HG02938 (cell line): ENCODE measurements at regions not wholly inside any gene's neighbourhood (a gene's known extent, or its start where the extent isn't known, plus 50 kb on each side); places are given as distances from the start of the nearest gene placed in this dataset.

Experiments used
- ATAC-seq: cut with Tn5 transposase; IDR thresholded peaks from one replicate; pipeline ENCODE4 v1.9.1; 2021; ENCODE audit warnings: mild to moderate bottlenecking, moderate library complexity; ENCODE audit not compliant: unreplicated experiment

DNA sequence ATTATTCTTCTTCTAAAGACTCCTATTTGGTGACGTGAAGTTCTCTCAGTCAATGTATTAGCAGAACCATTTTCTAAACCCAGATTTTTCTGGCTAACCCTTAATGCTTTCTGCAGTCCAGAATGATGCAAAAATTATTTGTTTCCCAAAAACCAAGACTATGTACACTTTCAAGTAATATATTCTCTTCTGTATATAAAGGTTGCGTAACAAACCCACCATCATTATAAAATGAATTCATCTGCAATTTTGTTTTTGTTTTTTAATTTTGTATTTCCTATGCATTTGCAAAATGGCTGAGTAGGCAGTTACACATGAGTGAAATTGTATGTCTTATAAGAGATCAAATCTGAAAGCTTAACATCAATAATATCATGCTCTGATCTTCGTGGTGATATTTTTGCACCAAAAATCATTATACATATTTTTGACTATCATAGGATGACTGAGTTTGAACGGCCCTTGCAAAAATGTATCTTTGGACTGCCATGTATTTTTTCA, 593.6 kb downstream of the ZIC1 start:
- ATAC-seq, result no peak

DNA sequence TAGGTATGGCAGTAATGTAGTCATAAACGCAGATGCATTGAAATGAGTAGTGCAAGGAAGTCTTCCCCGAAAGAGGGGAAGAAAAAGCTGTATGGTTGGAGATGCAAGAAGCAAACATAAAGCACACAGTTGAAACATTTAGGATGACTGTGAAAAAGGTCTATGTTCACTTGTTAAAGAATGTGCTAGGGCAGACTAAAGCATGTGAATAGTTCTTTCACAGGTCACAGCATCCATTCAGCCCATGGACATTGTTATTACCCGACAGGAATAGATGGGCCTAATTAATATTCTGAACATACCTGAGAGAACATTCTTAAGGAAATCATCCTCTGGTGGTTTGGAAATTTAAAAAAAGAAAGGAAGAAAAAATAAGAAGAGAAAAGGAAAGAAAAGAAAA, 595.2 kb downstream of the ZIC1 start:
- ATAC-seq, result no peak

DNA sequence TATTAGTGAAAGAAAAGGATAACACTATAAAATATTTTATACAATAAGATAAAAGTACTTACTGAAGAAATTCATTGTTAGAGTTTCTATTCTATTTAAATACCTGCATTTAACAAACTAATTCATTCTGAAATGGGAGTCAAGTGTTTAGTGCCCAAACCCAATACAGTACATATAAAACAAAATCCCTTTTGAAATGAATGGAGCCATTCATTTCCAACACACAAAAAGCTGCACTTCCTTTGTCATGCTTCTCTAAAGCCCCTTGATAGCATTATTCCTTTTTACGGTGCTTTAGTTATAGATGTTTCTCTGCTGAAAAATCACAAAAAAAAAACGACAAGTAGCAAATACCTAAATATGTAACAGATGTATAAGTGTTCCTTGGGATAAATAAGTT, 596.3 kb downstream of the ZIC1 start:
- ATAC-seq, result no peak

DNA sequence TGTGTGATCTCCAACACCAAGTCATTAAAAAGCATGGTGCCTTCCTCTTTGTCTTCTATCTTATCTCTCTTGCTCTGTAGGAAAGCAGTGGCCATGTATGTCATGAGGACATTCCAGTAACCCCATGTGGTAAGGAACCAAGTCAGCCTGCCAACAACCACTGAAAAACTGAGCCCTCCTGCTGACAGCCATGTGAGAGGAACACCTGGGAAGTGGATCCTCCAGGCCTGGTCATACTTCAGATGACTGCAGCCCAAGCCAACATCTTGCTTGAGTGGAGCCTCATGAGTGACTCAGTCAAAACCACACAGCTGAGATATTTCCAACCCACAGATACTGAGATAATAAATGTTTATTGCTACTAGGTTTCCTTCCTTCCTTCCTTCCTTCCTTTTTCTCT, 597.3 kb downstream of the ZIC1 start:
- ATAC-seq, result no peak

DNA sequence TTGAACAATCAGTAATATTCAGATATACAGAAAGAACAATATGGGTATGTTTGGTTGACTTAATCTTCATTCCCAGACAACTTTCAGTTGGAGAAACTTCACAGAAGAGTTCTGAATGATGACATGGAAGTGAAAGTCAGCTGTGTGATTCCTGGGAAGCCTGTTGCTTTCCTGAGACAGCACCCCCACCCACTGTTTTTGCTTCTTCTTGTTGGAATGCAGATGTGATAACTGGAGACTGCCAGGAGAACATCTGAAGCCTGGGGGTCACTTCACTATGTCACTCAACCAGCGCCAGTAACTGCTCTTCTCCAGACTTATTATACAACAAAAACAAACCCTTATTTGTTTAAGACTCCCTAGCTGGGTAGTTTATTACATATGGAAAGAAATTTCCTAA, 599.4 kb downstream of the ZIC1 start:
- no peak for ATAC-seq

DNA sequence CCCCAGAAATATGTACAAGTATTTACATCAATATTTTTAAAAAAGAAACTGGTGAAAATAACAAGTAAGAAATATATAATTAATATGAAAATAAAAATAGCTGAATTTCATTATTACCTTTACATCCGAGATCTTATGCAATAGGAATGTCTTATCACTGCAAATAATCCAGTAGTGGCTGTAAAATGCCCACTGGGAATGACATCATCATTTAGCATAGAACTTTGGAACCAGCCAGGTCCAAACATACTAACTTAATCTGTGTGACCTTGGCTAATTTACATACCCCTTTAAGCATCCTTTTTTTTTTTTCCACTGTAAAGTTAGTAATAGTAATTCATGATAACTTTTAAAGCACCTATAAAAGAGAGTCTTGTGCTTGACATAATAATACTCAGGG, 611.7 kb downstream of the ZIC1 start:
- ATAC-seq, result no peak

DNA sequence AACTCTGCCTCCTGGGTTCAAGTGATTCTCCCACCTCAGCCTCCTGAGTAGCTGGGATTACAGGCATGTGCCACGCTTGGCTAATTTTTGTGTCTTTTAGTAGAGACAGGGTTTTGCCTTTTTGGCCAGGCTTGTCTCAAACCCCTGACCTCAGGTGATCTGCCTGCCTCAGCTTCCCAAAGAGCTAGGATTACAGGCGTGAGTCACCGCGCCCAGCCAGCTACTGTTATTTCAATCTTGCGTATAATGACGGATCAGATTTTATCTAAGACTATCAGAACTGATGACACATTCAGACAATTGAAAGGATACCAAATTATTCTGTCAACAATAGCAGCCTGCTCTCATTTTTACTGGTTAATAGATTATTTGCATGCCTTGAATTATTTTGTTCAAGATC, 612.2 kb downstream of the ZIC1 start:
- no peak for ATAC-seq

DNA sequence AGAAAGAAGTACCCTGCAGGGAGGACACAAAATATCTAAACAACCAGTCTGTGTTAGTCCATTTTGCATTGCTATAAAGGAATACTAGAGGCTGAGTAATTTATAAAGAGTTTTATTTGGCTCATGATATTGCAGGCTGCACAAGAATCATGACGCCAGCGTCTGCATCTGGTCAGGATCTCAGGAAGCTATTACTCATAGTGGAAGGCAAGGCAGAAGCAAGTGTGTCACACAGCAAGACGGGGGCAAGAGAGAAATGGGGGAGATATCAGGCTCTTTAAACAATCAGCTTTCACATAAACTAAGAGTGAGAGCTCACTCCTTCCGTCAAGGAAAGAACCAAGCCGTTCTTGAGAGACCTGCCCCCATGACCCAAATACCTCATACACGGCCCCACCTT, 614.8 kb downstream of the ZIC1 start:
- no peak for ATAC-seq

DNA sequence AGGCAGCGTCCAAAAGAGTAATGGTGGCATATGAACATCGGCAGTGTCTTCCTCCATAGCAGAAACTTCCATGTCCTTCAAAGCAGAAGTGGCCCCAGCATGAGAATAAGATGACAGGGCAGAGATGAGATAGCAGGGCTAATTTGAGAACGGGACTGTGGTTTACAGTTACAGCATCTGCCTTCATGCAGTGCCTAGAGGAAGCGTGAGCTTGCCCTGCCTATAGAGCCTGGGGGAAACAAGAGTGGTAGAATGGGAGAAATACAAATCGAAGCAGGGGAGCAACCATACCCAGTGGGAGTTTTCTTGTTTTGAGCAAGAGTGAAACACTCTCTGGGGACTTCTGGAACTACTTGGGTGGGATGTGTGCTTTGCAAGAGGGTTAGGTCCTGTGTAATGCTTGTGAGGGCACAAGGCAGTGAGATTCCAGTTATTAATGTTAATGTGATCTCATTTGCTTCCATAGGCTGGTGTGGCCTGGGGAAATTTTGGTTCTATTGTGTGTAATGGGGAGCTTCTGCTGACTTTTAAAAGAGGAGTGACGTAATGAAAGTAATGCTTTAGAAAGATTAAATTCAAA, 616.9 kb downstream of the ZIC1 start:
- ATAC-seq, result no peak

DNA sequence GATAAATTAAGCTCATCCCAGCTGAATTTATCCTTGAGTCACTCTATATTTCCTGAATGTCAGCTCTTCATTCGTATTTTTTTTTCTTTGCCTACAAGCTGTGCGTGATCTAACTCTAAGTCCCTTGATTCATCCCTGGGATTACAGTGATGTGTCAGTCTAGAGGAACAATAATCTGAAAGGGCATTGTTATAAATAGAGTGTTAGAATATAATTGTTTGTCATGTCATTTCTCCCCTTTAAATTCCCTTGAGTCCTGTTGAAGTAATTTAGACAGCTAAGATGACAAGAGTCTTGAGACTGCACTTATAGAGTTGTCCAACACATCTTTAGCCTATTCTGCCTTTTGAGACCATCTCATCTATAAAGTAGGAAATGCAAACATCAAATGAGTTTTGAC, 621.8 kb downstream of the ZIC1 start:
- ATAC-seq, result no peak

DNA sequence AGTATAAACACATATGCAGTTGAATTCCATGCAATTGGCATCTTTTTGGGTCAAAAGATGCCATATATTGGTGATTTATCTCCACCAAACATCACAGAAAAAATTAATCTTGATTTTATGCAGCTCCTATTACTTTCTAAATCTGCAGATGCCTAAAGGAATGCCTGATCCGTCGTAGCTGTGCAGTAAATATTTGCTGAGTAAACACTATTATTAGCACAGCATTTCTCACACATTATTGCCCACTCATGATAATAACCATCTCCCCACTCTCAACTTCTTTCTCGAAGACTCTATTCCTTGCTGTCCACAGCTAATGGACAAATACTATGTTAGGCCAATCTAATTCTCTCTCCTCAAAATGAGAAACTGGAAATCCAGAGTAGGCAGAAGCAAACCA, 625.2 kb downstream of the ZIC1 start:
- ATAC-seq, result no peak

DNA sequence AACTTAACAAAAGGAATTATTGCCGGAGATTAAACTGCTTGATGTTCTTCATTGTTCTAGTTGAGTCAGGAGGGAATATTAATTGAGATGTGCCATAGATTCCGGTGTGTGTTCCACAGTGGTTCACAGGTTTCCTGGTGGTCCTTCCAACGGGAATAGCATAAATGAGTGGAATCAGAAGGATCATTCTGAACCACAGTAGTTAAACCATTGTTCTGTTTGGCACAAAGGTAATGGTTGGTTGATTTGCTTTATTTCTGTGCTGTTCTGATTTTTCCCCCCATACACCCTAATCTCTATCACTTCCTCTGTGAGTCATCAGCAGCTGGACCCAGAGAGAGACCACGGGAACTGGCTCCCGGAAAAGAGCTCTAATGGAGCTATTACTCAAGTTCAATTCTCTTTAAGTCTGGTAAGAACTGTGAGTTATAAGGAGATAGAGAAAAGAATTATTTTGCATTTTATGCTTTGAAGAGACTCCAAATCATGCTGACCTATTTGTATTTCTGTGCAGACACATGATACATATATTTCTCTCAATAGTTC, 627.2 kb downstream of the ZIC1 start:
- ATAC-seq, result no peak

DNA sequence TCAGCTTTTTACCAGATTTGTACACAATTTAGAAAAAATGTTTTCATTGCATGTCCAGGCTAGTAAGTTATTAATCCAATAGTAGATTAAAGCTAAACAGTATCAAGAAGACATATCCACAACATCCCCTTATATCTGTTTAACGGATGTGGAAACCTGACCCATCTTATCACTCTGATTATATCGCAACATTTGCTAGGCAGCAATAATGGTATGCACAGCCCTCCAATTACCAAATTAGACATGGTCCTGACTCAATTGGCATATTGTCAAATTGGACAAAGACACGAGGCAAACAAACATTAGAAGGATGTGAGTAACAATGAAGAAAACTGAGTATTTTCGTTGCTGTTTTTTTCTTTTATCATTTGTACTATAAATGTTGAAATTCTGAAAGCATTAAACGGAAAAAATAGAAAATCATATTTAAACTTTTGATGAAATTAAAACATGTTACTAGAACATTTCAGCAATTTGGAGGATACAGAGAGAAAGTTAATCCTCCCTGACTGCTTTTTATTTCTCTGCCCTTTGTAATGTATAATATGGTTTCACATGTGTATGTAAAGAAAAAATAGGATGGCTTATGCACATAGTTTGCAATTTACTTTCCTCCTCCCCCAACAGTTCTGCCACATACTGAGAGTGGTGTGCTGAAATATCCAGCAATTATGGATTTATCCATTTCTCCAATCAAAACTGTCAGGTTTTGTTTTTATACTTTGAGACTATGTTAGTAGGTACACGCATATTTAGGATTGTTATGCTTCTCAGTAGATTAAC, 633.7 kb downstream of the ZIC1 start:
- no peak for ATAC-seq

DNA sequence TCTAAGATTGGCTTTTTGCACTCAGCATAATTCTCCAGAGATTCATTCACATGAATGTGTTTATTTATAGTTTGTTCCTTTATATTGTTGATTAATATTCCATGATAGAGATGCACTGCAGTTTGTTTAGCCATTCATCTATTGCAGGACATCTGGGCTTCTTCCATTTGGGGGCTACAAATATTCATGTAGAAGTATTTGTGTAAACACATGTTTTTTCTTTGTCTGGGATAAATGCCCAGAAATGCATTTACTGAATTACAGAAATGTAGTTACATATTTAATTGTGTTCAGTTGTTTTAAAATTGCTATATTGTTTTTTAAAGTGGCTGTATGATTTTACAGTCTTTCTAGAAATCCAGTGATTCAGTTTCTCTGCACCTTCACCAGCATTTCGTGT, 635.0 kb downstream of the ZIC1 start:
- no peak for ATAC-seq

DNA sequence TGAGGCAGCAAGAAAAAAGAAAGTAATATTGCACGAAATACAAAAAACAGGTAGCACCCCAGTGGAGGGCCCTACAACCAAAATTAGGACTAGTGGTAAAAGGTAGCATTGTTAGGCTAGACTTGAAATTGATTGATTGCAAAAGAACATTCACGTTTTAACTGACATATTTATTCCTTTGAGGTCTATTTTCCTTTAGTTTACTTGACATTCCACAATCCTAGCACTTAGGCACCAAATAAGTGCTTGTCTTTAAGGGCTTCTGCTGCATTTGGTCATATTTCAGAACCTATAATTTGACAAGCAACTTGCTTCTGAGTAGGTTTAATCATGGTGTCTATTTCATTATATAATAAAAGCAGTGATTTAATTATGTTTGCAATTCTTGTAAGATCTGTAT, 642.7 kb upstream of the AGTR1 start:
- ATAC-seq, result no peak

DNA sequence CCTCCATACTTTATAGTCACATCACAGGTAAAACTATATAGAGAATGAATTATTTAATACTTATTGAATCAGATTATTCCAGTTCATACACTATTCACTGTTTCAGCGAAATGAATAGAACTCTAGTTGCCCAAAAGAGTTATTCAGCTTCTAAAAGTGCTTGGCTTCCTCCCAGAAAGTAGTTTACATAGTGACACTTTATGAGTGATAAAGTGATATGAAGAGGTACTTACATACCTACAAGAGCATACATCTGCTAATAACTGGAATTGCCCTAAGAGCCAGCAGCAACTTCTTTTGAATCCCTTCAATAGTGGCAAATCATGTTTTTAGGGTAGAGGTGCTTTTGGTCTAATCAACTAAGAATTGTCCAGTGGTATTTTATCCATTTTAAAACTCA, 635.1 kb upstream of the AGTR1 start:
- ATAC-seq, result no peak

DNA sequence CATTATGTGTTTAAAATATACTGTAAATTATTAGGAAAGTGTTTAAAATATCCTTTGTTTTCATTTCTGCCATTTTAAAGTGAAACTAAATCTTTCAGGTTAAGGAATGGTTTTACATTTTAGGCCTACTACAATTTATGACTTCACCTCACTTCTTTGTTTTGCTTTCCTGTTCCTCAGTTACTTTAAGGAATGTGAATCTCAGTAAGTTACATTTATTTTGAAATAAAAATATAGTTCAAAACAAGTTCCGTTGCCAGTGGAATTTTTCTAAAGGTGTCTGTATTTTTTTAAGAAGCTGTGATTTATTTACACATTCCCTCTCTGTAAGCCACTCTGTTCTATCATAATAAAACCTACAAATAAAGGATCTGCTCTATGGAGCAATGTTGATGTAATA, 630.9 kb upstream of the AGTR1 start:
- ATAC-seq, result no peak

DNA sequence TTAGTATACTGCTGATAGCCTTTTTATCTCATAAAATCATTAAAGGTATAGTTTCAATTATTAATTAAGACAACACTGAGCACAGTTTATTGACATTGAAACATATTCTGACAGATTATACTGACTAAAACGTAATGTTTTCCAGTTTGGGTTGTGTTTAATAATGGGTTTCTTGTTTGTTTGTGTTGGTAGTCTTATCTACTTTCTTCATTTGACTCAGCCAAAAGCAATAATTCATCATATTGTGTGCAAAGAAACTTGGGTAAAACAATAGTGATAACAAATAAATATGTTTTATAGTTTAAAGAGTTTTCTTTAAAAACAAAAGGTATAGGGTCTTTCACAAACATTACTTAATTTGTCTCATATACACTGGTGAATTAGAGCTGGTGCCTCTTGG, 629.2 kb upstream of the AGTR1 start:
- ATAC-seq, result no peak

DNA sequence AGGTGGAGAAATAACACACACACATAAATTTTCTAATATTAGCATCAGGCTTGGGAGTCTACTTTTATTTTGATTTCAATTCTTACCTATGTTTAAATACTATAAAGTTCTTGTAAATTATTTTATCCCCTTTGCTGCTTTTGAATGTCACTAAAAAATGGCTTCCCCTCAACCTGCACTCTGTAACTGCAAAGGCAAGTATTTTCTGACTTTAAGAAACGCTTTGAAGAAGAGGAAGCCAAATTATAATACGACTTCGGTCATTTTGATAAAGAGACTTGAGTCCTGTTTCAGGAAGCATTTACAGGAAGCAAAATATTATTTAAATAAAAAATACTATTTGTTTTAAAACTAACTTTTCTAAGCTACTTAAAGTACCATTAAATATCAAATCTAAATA, 627.7 kb upstream of the AGTR1 start:
- no peak for ATAC-seq

DNA sequence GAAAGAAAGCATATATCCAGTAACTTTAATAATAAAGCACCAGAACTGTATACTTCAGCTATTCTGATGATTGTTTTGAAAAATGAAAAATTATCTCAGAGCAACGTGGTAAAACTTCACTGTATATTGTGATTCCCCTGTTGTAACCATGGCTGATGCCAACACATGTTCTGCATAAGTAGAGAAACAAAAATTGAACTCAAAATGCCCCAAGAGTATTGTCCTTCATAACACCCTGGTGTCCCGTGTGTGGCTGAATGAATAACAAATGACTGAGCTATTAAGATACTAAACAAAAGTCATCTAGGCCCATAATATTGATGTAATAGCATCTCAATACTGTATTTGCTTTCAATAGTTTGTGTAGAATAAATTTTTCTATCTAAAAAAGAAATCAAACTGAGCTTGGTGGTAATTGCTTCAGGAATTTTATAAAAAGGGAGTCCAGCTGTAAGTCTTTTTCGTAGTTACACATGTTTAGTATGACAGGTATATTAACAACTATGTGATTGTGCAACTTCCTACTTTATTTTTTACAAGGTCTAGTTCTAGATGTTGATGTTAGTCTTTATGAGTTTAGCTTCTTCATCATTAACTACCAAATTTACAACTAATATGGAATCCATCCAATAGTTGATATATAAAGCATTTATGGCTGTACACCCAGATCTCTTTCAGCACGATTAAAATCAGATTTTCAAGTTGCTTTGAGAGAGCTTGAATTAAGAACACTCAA, 623.8 kb upstream of the AGTR1 start:
- ATAC-seq, result no peak

DNA sequence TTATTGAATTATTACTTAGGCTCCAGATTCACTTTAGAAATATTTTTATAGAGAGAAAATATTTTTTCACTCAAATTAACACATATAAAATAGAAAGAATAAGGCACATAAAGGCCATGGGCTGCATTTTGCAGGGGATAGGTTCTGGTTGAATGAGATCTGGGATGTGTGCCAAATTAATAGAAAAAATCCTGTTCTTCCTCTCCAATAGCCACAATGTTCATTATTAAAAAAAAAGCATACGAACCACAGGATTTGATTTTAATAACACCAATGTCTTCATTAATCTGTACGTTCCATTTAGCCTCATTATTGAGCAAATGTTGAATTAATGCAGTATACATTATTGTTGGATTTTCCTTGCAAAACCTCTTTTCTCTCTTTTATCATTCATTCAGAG, 622.8 kb upstream of the AGTR1 start:
- no peak for ATAC-seq
